Activated T-cell treated with anti-CD3 and anti-CD28 coated beads, Interleukin-2, amount 50 U/mL, for 24 hours (primary cell): ENCODE measurements at regions not wholly inside any gene's neighbourhood (a gene's known extent, or its start where the extent isn't known, plus 50 kb on each side); places are given as distances from the start of the nearest gene placed in this dataset.

Source experiments
- DNase-seq: peaks from one replicate; pipeline ENCODE4 v3.0.0-alpha.2; 2020
- H3K27ac Mint-ChIP-seq: 2 replicates; pipeline ENCODE4 v1.8.0; 2020; ENCODE audit warnings: mild to moderate bottlenecking, mixed read lengths
- H3K27me3 Mint-ChIP-seq: 2 replicates; pipeline ENCODE4 v1.8.0; 2020; ENCODE audit warnings: mixed read lengths
- H3K36me3 Mint-ChIP-seq: 2 replicates; pipeline ENCODE4 v1.8.0; 2020; ENCODE audit warnings: low read depth, mixed read lengths
- H3K4me1 Mint-ChIP-seq: 2 replicates; pipeline ENCODE4 v1.8.0; 2020; ENCODE audit warnings: low read depth, mixed read lengths
- H3K4me3 Mint-ChIP-seq: 2 replicates; pipeline ENCODE4 v1.8.0; 2020; ENCODE audit warnings: mild to moderate bottlenecking, moderate library complexity, mixed read lengths
- H3K9me3 Mint-ChIP-seq: 2 replicates; pipeline ENCODE4 v1.8.0; 2020; ENCODE audit warnings: mixed read lengths

GRCh38 chrX:36927712-36928111, 80.5 kb upstream of the FAM47C start:
- H3K27ac Mint-ChIP-seq = no peak overlapping the region
- H3K27me3 Mint-ChIP-seq = peaks cover 24% of the 10 kb centered on the region
- no peak for DNase-seq

GRCh38 chrX:36930491-36930890, 77.7 kb upstream of the FAM47C start:
- Mint-ChIP-seq H3K4me1 (no peaks in the 10 kb centered on the region), H3K27ac (no peak overlapping the region), H3K27me3 (peaks cover 23% of the 10 kb centered on the region), H3K36me3 (no peaks in the 10 kb centered on the region), H3K4me3 (no peak overlapping the region), H3K9me3 (peaks cover 8% of the 10 kb centered on the region)
- DNase-seq = no peak

More at GRCh38 chrX:36927712-36928111, 80.5 kb upstream of the FAM47C start:
- Mint-ChIP-seq H3K9me3 (peaks cover 8% of the 10 kb centered on the region), H3K36me3 (no peaks in the 10 kb centered on the region), H3K4me3 (no peak overlapping the region), H3K4me1 (no peaks in the 10 kb centered on the region)

GRCh38 chrX:36947214-36947613, 61.0 kb upstream of the FAM47C start:
- Mint-ChIP-seq H3K27me3 (peaks cover 31% of the 10 kb centered on the region), H3K9me3 (no peaks in the 10 kb centered on the region), H3K27ac (no peak overlapping the region), H3K4me1 (no peaks in the 10 kb centered on the region), H3K4me3 (no peak overlapping the region), H3K36me3 (no peaks in the 10 kb centered on the region)
- no peak for DNase-seq

GRCh38 chrX:36950495-36951253, 57.5 kb upstream of the FAM47C start:
- H3K27ac Mint-ChIP-seq = no peak overlapping the region
- no peak for DNase-seq
- H3K4me1 Mint-ChIP-seq = no peaks in the 10 kb centered on the region
- H3K4me3 Mint-ChIP-seq = no peak overlapping the region
- no peaks in the 10 kb centered on the region for H3K36me3 Mint-ChIP-seq
- H3K27me3 Mint-ChIP-seq = peaks cover 44% of the 10 kb centered on the region
- H3K9me3 Mint-ChIP-seq = no peaks in the 10 kb centered on the region

- no peaks in the 10 kb centered on the region for H3K36me3 Mint-ChIP-seq
- H3K4me3 Mint-ChIP-seq = no peak overlapping the region
- H3K4me1 Mint-ChIP-seq = no peaks in the 10 kb centered on the region
- peaks cover 63% of the 10 kb centered on the region for H3K27me3 Mint-ChIP-seq
- H3K27ac Mint-ChIP-seq = no peak overlapping the region
- DNase-seq = no peak
- H3K9me3 Mint-ChIP-seq = no peaks in the 10 kb centered on the region
Observed at GRCh38 chrX:36957425-36958328, 50.5 kb upstream of the FAM47C start.
